Natural killer cell (primary cell): ENCODE measurements at regions not wholly inside any gene's neighbourhood (a gene's known extent, or its start where the extent isn't known, plus 50 kb on each side); places are given as distances from the start of the nearest gene placed in this dataset.

ENCODE experiments used
- ATAC-seq, 3 donors: fragments of 150-1000 bp in 2 of 3; fragments of 200-7000 bp in 1 of 3; cut with Tn5 transposase; 1 replicate in 1 of 3; 2 replicates in 2 of 3; pipeline ENCODE4 v1.10.0; 2021; ENCODE audit warnings: mild to moderate bottlenecking in 2 of 3, moderate library complexity in 2 of 3
- DNase-seq, 2 donors: peaks; one replicate each; pipeline versions ENCODE4 v3.0.0 to v3.0.0-alpha.2; 2013 to 2021; ENCODE audit warnings: mixed read lengths in 1 of 2
- H3K27ac ChIP-seq: one replicate; pipeline ENCODE4 v1.5.1; 2013; ENCODE audit warnings: mild to moderate bottlenecking, low read length
- H3K27me3 ChIP-seq: one replicate; pipeline ENCODE4 v1.6.1; 2013; ENCODE audit warnings: low read length; ENCODE audit not compliant: control insufficient read depth, insufficient read depth
- H3K36me3 ChIP-seq: one replicate; pipeline ENCODE4 v1.6.1; 2013; ENCODE audit warnings: low read length; ENCODE audit not compliant: control insufficient read depth, insufficient read depth
- H3K4me1 ChIP-seq: one replicate; pipeline ENCODE4 v1.6.1; 2013; ENCODE audit warnings: low read length; ENCODE audit not compliant: control insufficient read depth, insufficient read depth
- H3K4me3 ChIP-seq: one replicate; pipeline ENCODE4 v1.5.1; 2013; ENCODE audit warnings: low read length
- H3K9me3 ChIP-seq: one replicate; pipeline ENCODE4 v1.6.1; 2013; ENCODE audit warnings: low read length; ENCODE audit not compliant: control insufficient read depth, insufficient read depth
- H3K27ac Mint-ChIP-seq, 2 donors: one replicate each; pipeline ENCODE4 v1.8.0; 2022; ENCODE audit warnings: mild to moderate bottlenecking in 2 of 2, mixed read lengths in 2 of 2, moderate library complexity in 1 of 2
- H3K27me3 Mint-ChIP-seq, 2 donors: one replicate each; pipeline ENCODE4 v1.8.0; 2022; ENCODE audit warnings: low read depth in 2 of 2, mixed read lengths in 2 of 2
- H3K36me3 Mint-ChIP-seq: one replicate; pipeline ENCODE4 v1.8.0; 2022; ENCODE audit warnings: mixed read lengths
- H3K4me1 Mint-ChIP-seq, 2 donors: one replicate each; pipeline ENCODE4 v1.8.0; 2022; ENCODE audit warnings: mixed read lengths in 2 of 2
- H3K4me3 Mint-ChIP-seq: one replicate; pipeline ENCODE4 v1.8.0; 2022; ENCODE audit warnings: mild to moderate bottlenecking, moderate library complexity, mixed read lengths
- H3K9me3 Mint-ChIP-seq, 2 donors: one replicate each; pipeline ENCODE4 v1.8.0; 2022; ENCODE audit warnings: mixed read lengths in 2 of 2
- CTCF ChIP-seq: fragments of 200-600 bp; IDR thresholded peaks from one replicate; pipeline ENCODE4 v1.8.0; 2022; ENCODE audit warnings: antibody characterized with exemption
- WGBS: methylation state at CpG from one replicate; pipeline ENCODE4 v1.1.7; 2013; ENCODE audit warnings: missing lambda C conversion rate; ENCODE audit not compliant: insufficient coverage; 5-methylcytosine and 5-hydroxymethylcytosine counted together
- intact Hi-C: fragments of 100-400 bp; cut with micrococcal nuclease; formaldehyde crosslinking; loops from one replicate; pipeline ENCODE4 v1.14.2; 2022

- Histone ChIP-seq H3K9me3 (no peaks in the 10 kb centered on the region), H3K27ac (no peak overlapping the region), H3K36me3 (no peaks in the 10 kb centered on the region), H3K4me1 (no peaks in the 10 kb centered on the region), H3K27me3 (no peaks in the 10 kb centered on the region), H3K4me3 (no peak overlapping the region)
- no peak for DNase-seq
- H3K27me3 Mint-ChIP-seq = no peaks in the 10 kb centered on the region
- intact Hi-C loops = no loop called here
- no CpG with 5 or more reads among the region's 2 CpGs for WGBS
- H3K36me3 Mint-ChIP-seq = no peaks in the 10 kb centered on the region
- H3K4me1 Mint-ChIP-seq = no peaks in the 10 kb centered on the region
- TF ChIP-seq CTCF = no peak
- H3K4me3 Mint-ChIP-seq = no peak overlapping the region
- no peak for ATAC-seq
- peaks cover 6 to 9% of the 10 kb centered on the region in 2 donors for H3K9me3 Mint-ChIP-seq
- H3K27ac Mint-ChIP-seq = no peak overlapping the region
These were observed 644.5 kb downstream of the KCTD16 start for GRCh38 chr5:144815131-144815530.

GRCh38 chr5:144812763-144813162 is 642.1 kb downstream of the KCTD16 start:
- no peak for DNase-seq
- Mint-ChIP-seq H3K4me3 (no peak overlapping the region), H3K9me3 (peaks cover 8 to 14% of the 10 kb centered on the region in 2 donors), H3K36me3 (peaks cover 9% of the 10 kb centered on the region), H3K27ac (no peak overlapping the region), H3K27me3 (no peaks in the 10 kb centered on the region), H3K4me1 (no peaks in the 10 kb centered on the region)
- no peaks in the 10 kb centered on the region for H3K36me3 ChIP-seq
- intact Hi-C loops = no loop called here
- no peak overlapping the region for H3K4me3 ChIP-seq
- H3K9me3 ChIP-seq = no peaks in the 10 kb centered on the region
- no peak for ATAC-seq
- 65% methylated on average over 1 of the region's 2 CpGs for WGBS
- no peaks in the 10 kb centered on the region for H3K4me1 ChIP-seq
- H3K27ac ChIP-seq = no peak overlapping the region
- TF ChIP-seq CTCF = no peak
- no peaks in the 10 kb centered on the region for H3K27me3 ChIP-seq

- TF ChIP-seq CTCF = no peak
- no peaks in the 10 kb centered on the region for H3K36me3 ChIP-seq
- no peak overlapping the region for H3K27ac Mint-ChIP-seq
- no peaks in the 10 kb centered on the region for H3K4me1 ChIP-seq
- H3K27me3 ChIP-seq = no peaks in the 10 kb centered on the region
- no peak overlapping the region for H3K4me3 Mint-ChIP-seq
- no peak overlapping the region for H3K4me3 ChIP-seq
- H3K9me3 ChIP-seq = no peaks in the 10 kb centered on the region
- H3K27me3 Mint-ChIP-seq = no peaks in the 10 kb centered on the region
- intact Hi-C loops = no loop called here
- ATAC-seq = no peak
- no peaks in the 10 kb centered on the region for H3K36me3 Mint-ChIP-seq
- H3K9me3 Mint-ChIP-seq = peaks cover 4 to 7% of the 10 kb centered on the region in 2 donors
- no peaks in the 10 kb centered on the region for H3K4me1 Mint-ChIP-seq
- no peak overlapping the region for H3K27ac ChIP-seq
- no peak for DNase-seq
These were observed 629.5 kb downstream of the KCTD16 start for GRCh38 chr5:144800169-144800568.

GRCh38 chr5:144798595-144798994 is 627.9 kb downstream of the KCTD16 start:
- Histone ChIP-seq H3K36me3 (no peaks in the 10 kb centered on the region), H3K4me3 (no peak overlapping the region), H3K27ac (no peak overlapping the region), H3K4me1 (no peaks in the 10 kb centered on the region), H3K27me3 (no peaks in the 10 kb centered on the region), H3K9me3 (no peaks in the 10 kb centered on the region)
- TF ChIP-seq CTCF = no peak
- no peaks in the 10 kb centered on the region for H3K27me3 Mint-ChIP-seq
- no peaks in the 10 kb centered on the region for H3K4me1 Mint-ChIP-seq
- ATAC-seq (no peak), DNase-seq (no peak)
- no peak overlapping the region for H3K27ac Mint-ChIP-seq
- peaks cover 12 to 14% of the 10 kb centered on the region in 2 donors for H3K9me3 Mint-ChIP-seq
- 86% methylated on average over 1 of the region's 1 CpG for WGBS
- intact Hi-C loops = no loop called here
- peaks cover 10% of the 10 kb centered on the region for H3K36me3 Mint-ChIP-seq
- H3K4me3 Mint-ChIP-seq = no peak overlapping the region
